Heart right ventricle (tissue), 16 donors: ENCODE measurements at regions not wholly inside any gene's neighbourhood (a gene's known extent, or its start where the extent isn't known, plus 50 kb on each side); places are given as distances from the start of the nearest gene placed in this dataset.
A peak's percentile ranks its signal among the peaks of the same experiment; 100 is the strongest.

Experiments used
- ATAC-seq, 8 donors: fragments of 200-7000 bp; cut with Tn5 transposase; one replicate each; pipeline ENCODE4 v1.9.1; 2020; ENCODE audit warnings: mild to moderate bottlenecking in 8 of 8, moderate library complexity in 8 of 8, moderate number of reproducible peaks in 1 of 8
- DNase-seq, 2 donors: peaks; one replicate each; pipeline ENCODE4 v3.0.0-alpha.2; 2020
- H3K27ac ChIP-seq, 10 donors: fragments of 200-600 bp; sonication (generic) in 2 of 10; one replicate each; pipeline versions ENCODE4 v1.5.0 to v1.8.0; 2020 to 2022; ENCODE audit warnings: mild to moderate bottlenecking in 3 of 10
- H3K27me3 ChIP-seq, 7 donors: fragments of 200-600 bp; one replicate each; pipeline ENCODE4 v1.8.0; 2021 to 2022; ENCODE audit warnings: mild to moderate bottlenecking in 2 of 7
- H3K36me3 ChIP-seq, 9 donors: fragments of 200-600 bp; sonication (generic) in 1 of 9; one replicate each; pipeline versions ENCODE4 v1.5.0 to v1.8.0; 2020 to 2022; ENCODE audit warnings: mild to moderate bottlenecking in 2 of 9
- H3K4me1 ChIP-seq, 9 donors: fragments of 200-600 bp; sonication (generic) in 1 of 9; one replicate each; pipeline versions ENCODE4 v1.5.0 to v1.8.0; 2020 to 2022; ENCODE audit warnings: mild to moderate bottlenecking in 4 of 9
- H3K4me3 ChIP-seq, 10 donors: fragments of 200-600 bp; sonication (generic) in 2 of 10; one replicate each; pipeline versions ENCODE4 v1.5.0 to v1.8.0; 2020 to 2022; ENCODE audit warnings: mild to moderate bottlenecking in 7 of 10, moderate library complexity in 2 of 10
- H3K9me3 ChIP-seq, 11 donors: fragments of 200-600 bp in 10 of 11; sonication (generic) in 2 of 11; one replicate each; pipeline versions ENCODE4 v1.5.0 to v1.8.0; 2013 to 2022; ENCODE audit warnings: mild to moderate bottlenecking in 2 of 11, control low read depth in 1 of 11, moderate library complexity in 1 of 11
- CTCF ChIP-seq, 9 donors: fragments of 200-600 bp; sonication (generic) in 2 of 9; IDR thresholded peaks; one replicate each; pipeline versions ENCODE4 v1.5.0 to v1.8.0; 2021 to 2022; ENCODE audit warnings: antibody characterized with exemption in 9 of 9, mild to moderate bottlenecking in 5 of 9, moderate library complexity in 1 of 9
- WGBS, 2 donors: extraction: QIAGEN DNeasy Blood & Tissue Kit; methylation state at CpG; one replicate each; pipeline ENCODE4 v1.1.7; 2013; ENCODE audit warnings: inconsistent platforms in 1 of 2; 5-methylcytosine and 5-hydroxymethylcytosine counted together
- intact Hi-C, 10 donors: fragments of 100-400 bp; cut with DNase I; formaldehyde crosslinking; loops; one replicate each; pipeline versions ENCODE4 v1.11.1 to v1.14.2; 2022
- donor health status: Arrhythmogenic right ventricular cardiomyopathy.
- donor health status: ischemic (EF 13 %, LVEDD 7.1; RV severe dilation, severe dysfunction).
- donor health status: healthy with polysubstance abuse.
- donor health status: DM: no; HTN: yes; CAD: no.
- donor health status: DM: no; HTN: no; CAD: no.
- donor health status: ischemic (EF 25% LVEDD 6.9; RV normal size, moderate dysfunction).
- donor health status: ischemic (EF 25% LVEDD 5.7; RV mildly dilated, moderate dysfunction).
- donor health status: healthy.
- donor health status: DM: yes; HTN: yes; CAD: no.
- donor health status: Ischemic cardiomyopathy.
- donor health status: ischemic (EF 35%, LVEDD 5.7; RV mildly dilated, moderate dysfunction).
- donor health status: nonischemic (EF 11% LVEDD 7.7; RV severe dilation, severe dysfunction).
- donor health status: DM: yes; HTN: yes; CAD: no.
- donor health status: PGD.
- donor health status: ischemic (EF 29% LVEDD 5.4; RV normal size, mild dysfunction).
- donor health status: nonischemic (EF 23%, LVEDD 6.1; RV moderate dilation, normal function).

- no peak overlapping the region for H3K4me3 ChIP-seq
- no peaks in the 10 kb centered on the region for H3K36me3 ChIP-seq
- H3K4me1 ChIP-seq: peaks cover 0 to 6% (median 0%) of the 10 kb centered on the region in 9 donors
- ATAC-seq (no peak), DNase-seq (no peak)
- no peak for TF ChIP-seq CTCF (IDR thresholded peaks at IDR 0.05)
- H3K27ac ChIP-seq: no peak overlapping the region
- 98 to 99% methylated on average over 3 of the region's 3 CpGs for WGBS, 2 donors
- no peaks in the 10 kb centered on the region for H3K27me3 ChIP-seq
- intact Hi-C loops: no loop called here
- H3K9me3 ChIP-seq: no peaks in the 10 kb centered on the region
These were observed 641.7 kb upstream of the GJE1 start for GRCh38 chr6:141490982-141491381.

- no peaks in the 10 kb centered on the region for H3K9me3 ChIP-seq
- TF ChIP-seq CTCF (IDR thresholded peaks at IDR 0.05): no peak
- DNase-seq (no peak), ATAC-seq (no peak)
- H3K4me1 ChIP-seq: peaks cover 0 to 23% (median 13%) of the 10 kb centered on the region in 9 donors
- peak overlapping the region in 1 of 10 donors; percentile 24 for H3K27ac ChIP-seq
- no peak overlapping the region for H3K4me3 ChIP-seq
- no peaks in the 10 kb centered on the region for H3K27me3 ChIP-seq
- intact Hi-C loops: loop anchor here in 2 of 10 donors (5.0 to 10.0 kb wide), 2 partner anchors 56 to 64 kb away; no protein-coding TSS in a partner anchor
- no peaks in the 10 kb centered on the region for H3K36me3 ChIP-seq
- 11 to 13% methylated on average over 1 of the region's 1 CpG for WGBS, 2 donors
These were observed 644.2 kb upstream of the GJE1 start for GRCh38 chr6:141488488-141488887.

DNA sequence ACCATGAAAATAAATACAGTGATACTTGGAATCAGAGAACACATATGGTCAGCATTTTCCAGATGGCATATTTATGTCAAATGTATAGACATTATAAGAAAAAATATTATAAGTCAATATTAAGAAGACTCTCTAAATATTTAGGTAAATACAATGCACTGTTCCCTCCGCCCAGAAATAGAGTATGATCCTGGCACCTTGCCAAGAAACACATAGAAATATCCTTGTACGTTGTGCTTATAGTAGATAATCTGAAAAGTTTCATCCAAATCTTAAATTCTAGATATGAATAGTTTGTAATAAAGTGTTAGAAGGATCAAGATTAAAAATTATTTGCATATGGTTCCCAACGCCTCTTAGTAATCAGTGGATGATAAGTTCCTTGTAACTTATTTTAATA lies 645.8 kb upstream of the GJE1 start:
- H3K4me3 ChIP-seq: no peak overlapping the region
- no peak for TF ChIP-seq CTCF (IDR thresholded peaks at IDR 0.05)
- H3K9me3 ChIP-seq: no peaks in the 10 kb centered on the region
- no peaks in the 10 kb centered on the region for H3K27me3 ChIP-seq
- intact Hi-C loops: loop anchor here in 2 of 10 donors (5.0 to 10.0 kb wide), 2 partner anchors 58 to 65 kb away; no protein-coding TSS in a partner anchor
- H3K4me1 ChIP-seq: peaks cover 0 to 37% (median 25%) of the 10 kb centered on the region in 9 donors
- no peaks in the 10 kb centered on the region for H3K36me3 ChIP-seq
- no peak overlapping the region for H3K27ac ChIP-seq
- no peak for ATAC-seq
- no peak for DNase-seq
- 49 to 52% methylated on average over 3 of the region's 3 CpGs for WGBS, 2 donors

DNA sequence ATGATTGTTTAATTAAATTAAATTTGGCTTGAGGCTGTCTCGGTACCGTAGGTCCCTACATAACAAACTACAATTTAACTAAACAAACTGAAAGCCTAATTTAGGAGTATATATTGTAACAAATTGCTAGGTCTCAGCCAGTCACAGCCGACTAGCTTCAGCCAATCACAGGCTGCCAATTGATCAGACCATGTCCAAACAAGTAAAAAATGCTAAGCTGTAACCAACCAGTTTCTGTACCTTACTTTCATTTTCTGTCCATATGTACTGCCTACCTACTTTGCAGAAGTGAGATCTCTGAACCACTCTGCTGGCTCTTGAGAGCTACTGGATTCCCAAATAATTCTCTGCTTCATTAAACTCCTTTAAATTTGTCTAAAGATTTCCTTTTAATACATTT lies 648.0 kb upstream of the GJE1 start:
- WGBS, 2 donors: 66 to 75% methylated on average over 3 of the region's 3 CpGs
- Histone ChIP-seq H3K36me3 (no peaks in the 10 kb centered on the region), H3K4me1 (peaks cover 0 to 37% (median 25%) of the 10 kb centered on the region in 9 donors), H3K4me3 (no peak overlapping the region), H3K27ac (peak overlapping the region in 7 of 10 donors; percentile 56 to 83 (median 65)), H3K27me3 (no peaks in the 10 kb centered on the region), H3K9me3 (no peaks in the 10 kb centered on the region)
- TF ChIP-seq CTCF (IDR thresholded peaks at IDR 0.05): no peak
- DNase-seq (no peak), ATAC-seq (no peak)
- intact Hi-C loops: loop anchor here in 3 of 10 donors (5.0 to 10.0 kb wide), 2 partner anchors 60 to 68 kb away; no protein-coding TSS in a partner anchor
